SJCRH30 (cell line): ENCODE measurements at regions not wholly inside any gene's neighbourhood (a gene's known extent, or its start where the extent isn't known, plus 50 kb on each side); places are given as distances from the start of the nearest gene placed in this dataset.

Experiments
- DNase-seq, 2 experiments: peaks; one replicate each; pipeline ENCODE4 v3.0.0-alpha.2; 2015 to 2020
- H3K27ac ChIP-seq: fragments of 250-450 bp; sonication (Bioruptor Pico); 2 replicates; pipeline ENCODE4 v1.5.1; 2020; ENCODE audit warnings: mild to moderate bottlenecking, moderate library complexity
- H3K27me3 ChIP-seq: fragments of 250-450 bp; sonication (Bioruptor Pico); 2 replicates; pipeline ENCODE4 v1.5.1; 2020; ENCODE audit warnings: mild to moderate bottlenecking, moderate library complexity
- H3K36me3 ChIP-seq: fragments of 250-450 bp; sonication (Bioruptor Pico); 2 replicates; pipeline ENCODE4 v1.5.1; 2020; ENCODE audit warnings: mild to moderate bottlenecking, moderate library complexity
- H3K4me1 ChIP-seq: fragments of 250-450 bp; sonication (Bioruptor Pico); 2 replicates; pipeline ENCODE4 v1.5.1; 2020; ENCODE audit warnings: mild to moderate bottlenecking, moderate library complexity
- H3K4me3 ChIP-seq: fragments of 250-450 bp; sonication (Bioruptor Pico); 2 replicates; pipeline ENCODE4 v1.5.1; 2020; ENCODE audit warnings: mild to moderate bottlenecking, moderate library complexity
- H3K9me3 ChIP-seq: fragments of 250-450 bp; sonication (Bioruptor Pico); replicated peaks from 2 replicates; pipeline ENCODE4 v1.5.1; 2020; ENCODE audit warnings: mild to moderate bottlenecking, moderate library complexity

DNA sequence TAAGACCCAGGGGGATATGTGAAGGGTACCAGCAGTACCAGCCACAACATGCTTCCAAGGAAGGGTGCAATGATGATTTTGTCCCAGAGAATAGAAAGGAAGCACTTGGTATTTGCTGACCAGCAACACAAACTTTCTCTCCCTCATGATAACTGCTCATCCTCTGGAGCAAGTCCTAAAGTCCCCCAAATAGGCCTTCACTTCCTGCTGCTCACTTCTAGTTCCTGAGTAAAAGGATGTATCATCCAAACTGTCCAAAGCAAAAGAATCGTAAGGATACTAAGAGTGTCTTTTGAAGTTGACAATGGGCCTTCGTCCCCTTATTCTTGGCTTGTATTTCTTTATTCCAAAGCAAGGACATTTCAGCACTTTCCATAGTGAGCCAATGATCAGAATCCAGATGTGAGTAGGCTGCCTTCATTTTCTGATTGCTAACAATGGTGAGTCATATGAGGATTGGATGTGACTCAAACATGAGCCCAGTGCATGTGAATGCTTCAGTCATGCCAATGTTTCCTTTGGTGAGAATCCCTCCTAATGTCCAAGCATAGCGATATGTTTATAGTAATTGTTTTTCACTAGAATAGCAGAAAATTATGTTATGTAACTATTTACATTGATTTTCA is 243.4 kb upstream of the POU2AF2 start:
- Histone ChIP-seq H3K36me3 (no peaks in the 10 kb centered on the region), H3K27ac (no peak overlapping the region), H3K4me1 (no peaks in the 10 kb centered on the region), H3K4me3 (no peak overlapping the region), H3K27me3 (no peaks in the 10 kb centered on the region), H3K9me3 (no peaks in the 10 kb centered on the region)
- no peak for DNase-seq

DNA sequence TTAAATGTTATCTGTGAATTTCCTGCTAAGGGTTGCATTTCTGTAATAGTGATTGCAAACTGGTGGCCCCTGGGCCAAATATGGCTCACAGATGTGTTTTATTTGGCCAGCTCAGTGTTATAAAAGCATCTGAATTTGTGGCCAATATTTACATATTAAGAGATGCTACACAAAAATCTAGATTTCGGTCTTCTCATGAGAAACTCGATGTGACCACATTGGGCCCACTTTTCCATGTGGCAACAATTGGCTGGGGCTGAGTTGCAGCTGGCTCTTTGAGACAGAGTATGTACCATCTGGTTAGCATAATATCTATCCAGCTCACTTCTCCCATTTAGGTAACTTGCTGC is 244.5 kb upstream of the POU2AF2 start:
- DNase-seq = no peak

DNA sequence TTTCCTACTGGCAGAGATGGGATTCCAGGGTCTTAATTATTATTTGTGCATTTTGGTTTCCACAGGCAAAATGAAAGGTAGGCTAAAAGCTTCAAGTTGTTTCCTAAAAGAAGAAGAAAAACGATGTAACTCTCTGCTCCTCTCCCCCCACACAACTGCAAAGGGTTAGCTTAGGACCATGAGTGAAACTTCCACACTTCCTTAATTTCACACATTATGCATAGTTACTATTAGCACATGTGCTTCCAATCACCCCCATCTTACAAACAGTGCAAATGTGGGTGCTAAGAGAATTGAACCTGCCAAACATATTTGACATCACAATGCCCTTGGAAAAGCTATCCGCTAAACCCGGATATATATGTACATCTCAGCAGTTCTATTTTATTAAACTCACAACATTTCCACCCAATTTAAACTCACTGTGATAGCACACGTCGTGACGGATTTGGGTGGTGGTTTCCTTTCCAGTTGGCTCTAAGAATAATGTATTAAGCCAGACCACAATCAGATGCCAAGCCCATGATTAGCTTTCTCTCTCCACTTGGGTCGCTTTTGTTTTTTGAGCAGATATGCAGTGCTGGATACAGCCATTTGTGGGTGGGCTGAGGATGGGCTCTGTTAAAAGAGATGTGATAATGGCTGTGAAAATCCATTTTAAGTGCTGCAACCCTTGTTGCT is 245.0 kb upstream of the POU2AF2 start:
- DNase-seq = no peak
- H3K27ac ChIP-seq = no peak overlapping the region
- H3K9me3 ChIP-seq = no peaks in the 10 kb centered on the region
- no peaks in the 10 kb centered on the region for H3K27me3 ChIP-seq
- no peaks in the 10 kb centered on the region for H3K4me1 ChIP-seq
- H3K4me3 ChIP-seq = no peak overlapping the region
- no peaks in the 10 kb centered on the region for H3K36me3 ChIP-seq

More for the DNA sequence above, 244.5 kb upstream of the POU2AF2 start:
- Histone ChIP-seq H3K27me3 (no peaks in the 10 kb centered on the region), H3K27ac (no peak overlapping the region), H3K36me3 (no peaks in the 10 kb centered on the region), H3K4me1 (no peaks in the 10 kb centered on the region), H3K4me3 (no peak overlapping the region), H3K9me3 (no peaks in the 10 kb centered on the region)

DNA sequence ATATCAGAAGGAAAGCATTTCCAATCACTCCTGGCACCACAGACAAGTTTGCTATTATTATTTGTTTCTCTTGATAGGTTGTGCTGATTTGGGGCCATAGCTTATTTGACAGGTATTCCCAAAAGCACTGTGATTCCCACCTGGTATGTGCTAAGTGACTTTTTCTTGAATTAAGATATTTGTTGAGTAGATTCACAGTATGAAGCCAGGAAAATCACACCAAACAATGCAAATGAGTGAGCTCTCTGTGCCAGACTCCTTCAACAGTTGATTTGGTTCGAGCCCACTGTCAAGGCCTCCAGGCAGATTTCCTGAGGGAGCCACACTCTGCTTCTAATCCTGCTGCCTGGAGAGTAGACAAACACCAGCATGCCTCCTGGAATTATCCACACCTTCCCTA is 253.0 kb upstream of the POU2AF2 start:
- Histone ChIP-seq H3K27ac (no peak overlapping the region), H3K4me3 (no peak overlapping the region), H3K9me3 (no peaks in the 10 kb centered on the region), H3K36me3 (no peaks in the 10 kb centered on the region), H3K27me3 (no peaks in the 10 kb centered on the region), H3K4me1 (no peaks in the 10 kb centered on the region)
- no peak for DNase-seq

DNA sequence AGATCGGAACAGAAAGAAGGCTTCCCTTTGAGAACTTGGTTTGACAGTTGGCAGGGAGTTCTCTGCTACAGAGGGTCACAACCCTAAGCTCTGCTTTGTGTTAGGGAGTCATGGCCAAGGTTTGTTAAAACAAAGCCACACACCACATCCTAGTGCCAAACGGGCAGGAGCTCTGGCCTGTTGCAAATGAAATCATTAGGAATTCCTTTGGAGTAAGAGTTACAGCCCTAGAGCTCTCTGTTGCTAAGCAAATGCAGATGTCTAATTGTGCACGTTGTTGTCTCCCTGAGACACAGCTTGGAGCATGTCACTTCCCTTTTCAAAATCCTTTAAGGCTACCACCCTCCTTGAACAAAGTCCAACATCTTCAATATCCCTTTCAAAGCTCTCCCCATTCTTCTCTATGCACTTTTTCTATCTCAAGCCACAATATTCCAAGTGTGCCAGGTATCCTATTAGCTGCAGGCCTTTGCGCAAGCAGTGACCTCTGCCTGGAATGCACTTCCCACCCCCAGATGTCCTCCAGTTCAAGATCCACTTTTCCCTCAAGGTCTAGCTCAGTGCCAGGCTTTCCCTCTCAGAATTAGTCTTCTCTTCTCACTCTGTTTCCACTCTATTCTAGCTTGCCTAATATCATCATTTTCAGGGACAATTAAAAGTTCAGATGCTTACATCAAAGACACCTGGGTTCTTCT is 253.7 kb upstream of the POU2AF2 start:
- Histone ChIP-seq H3K9me3 (no peaks in the 10 kb centered on the region), H3K4me3 (no peak overlapping the region), H3K27ac (no peak overlapping the region), H3K36me3 (no peaks in the 10 kb centered on the region), H3K27me3 (no peaks in the 10 kb centered on the region), H3K4me1 (no peaks in the 10 kb centered on the region)
- DNase-seq = no peak

DNA sequence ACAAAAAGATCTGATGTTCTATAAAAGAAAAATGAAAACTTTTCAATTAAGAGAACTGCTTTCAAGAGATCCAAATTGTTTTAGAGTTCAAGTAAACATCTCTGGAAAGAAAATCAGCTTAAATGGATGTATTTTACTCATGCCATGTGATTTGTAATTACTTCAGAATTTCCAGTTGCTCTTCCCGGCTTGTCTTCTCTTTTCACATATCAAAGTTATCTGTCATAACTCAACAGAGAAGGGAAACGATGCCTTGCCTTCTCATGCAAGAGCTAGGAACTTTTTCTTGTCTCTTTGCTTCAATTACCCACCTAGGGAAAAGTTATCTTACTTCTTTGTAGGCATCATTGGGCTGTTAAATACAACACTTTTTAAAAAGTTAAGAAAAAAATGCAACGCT is 255.2 kb upstream of the POU2AF2 start:
- Histone ChIP-seq H3K4me3 (no peak overlapping the region), H3K27me3 (no peaks in the 10 kb centered on the region), H3K9me3 (no peaks in the 10 kb centered on the region), H3K27ac (no peak overlapping the region), H3K36me3 (no peaks in the 10 kb centered on the region), H3K4me1 (no peaks in the 10 kb centered on the region)
- DNase-seq = no peak

DNA sequence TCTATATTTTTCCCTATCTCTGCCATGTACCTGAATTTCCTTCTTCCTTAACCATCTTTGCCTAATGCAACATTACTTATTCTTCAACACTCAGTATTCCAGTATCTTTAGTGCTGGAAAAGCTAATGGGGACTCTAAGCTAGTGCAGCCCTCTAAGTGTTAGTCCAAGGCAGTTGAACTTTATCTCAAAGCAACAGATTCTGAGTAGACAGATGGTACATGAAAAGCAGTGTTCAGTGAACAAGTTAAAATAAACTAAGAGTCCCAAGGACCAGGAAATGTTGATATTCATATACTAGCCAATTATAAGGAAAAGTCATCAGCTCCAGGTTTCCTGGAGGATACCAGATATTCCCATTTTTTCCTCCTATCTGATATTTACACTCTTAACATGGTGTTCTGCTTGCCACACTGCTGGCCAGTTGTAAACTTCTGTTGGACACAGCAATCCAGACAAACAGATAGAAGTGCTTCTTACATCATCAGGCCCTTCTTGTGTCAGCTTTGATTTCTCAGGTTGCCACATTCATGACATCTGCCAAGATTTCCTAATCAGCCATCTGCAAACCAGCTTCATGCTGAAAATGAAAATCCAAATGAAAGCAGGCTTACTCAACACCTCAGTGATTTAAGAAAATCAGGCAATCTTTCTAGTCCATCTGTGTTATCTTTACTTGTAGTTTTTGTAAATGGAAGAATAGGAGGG is 255.9 kb upstream of the POU2AF2 start:
- no peaks in the 10 kb centered on the region for H3K36me3 ChIP-seq
- H3K27ac ChIP-seq = no peak overlapping the region
- no peak overlapping the region for H3K4me3 ChIP-seq
- no peak for DNase-seq
- no peaks in the 10 kb centered on the region for H3K4me1 ChIP-seq
- no peaks in the 10 kb centered on the region for H3K27me3 ChIP-seq
- H3K9me3 ChIP-seq = no peaks in the 10 kb centered on the region

DNA sequence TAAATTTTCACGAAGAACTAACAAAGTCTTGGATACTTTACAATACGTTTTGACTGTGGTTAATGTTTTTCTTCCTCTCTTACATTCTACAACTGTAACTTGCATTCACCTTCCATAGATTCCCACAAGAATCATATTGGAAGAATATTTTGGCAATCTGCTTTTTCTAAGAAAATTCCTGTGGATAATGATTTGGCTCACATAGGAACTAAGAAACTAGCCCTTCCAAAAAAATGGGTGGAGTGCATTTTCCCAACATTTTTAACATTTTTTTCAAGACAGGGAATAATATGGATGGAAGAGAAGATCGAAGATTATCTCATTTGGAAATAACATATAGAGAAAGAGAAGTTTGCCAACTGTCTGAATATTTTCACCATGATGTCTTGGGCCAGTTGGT is 256.9 kb upstream of the POU2AF2 start:
- H3K36me3 ChIP-seq = no peaks in the 10 kb centered on the region
- no peak overlapping the region for H3K4me3 ChIP-seq
- no peak for DNase-seq
- H3K27ac ChIP-seq = no peak overlapping the region
- H3K27me3 ChIP-seq = no peaks in the 10 kb centered on the region
- H3K9me3 ChIP-seq = no peaks in the 10 kb centered on the region
- H3K4me1 ChIP-seq = no peaks in the 10 kb centered on the region

DNA sequence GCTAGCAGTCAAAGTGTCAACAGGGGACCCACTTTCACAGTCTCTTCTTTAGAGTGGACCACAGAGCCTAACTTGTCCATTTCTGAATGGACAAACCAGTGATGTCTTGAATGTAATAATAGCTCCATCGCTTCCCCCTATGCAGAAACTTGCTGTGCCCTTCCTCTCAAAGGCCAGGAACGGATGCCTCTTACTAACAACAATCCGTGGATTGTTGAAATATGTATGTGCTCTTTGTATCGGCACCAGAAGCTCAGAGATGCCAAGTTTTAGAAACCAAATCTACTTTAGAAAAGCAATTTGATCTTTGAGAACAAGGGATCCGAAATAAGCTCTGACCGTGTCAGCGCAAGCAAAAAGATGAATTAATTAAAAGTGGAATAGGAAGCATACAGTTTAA is 259.5 kb upstream of the POU2AF2 start:
- Histone ChIP-seq H3K36me3 (no peaks in the 10 kb centered on the region), H3K4me3 (no peak overlapping the region), H3K27me3 (no peaks in the 10 kb centered on the region), H3K27ac (no peak overlapping the region), H3K4me1 (no peaks in the 10 kb centered on the region), H3K9me3 (no peaks in the 10 kb centered on the region)
- DNase-seq = no peak

DNA sequence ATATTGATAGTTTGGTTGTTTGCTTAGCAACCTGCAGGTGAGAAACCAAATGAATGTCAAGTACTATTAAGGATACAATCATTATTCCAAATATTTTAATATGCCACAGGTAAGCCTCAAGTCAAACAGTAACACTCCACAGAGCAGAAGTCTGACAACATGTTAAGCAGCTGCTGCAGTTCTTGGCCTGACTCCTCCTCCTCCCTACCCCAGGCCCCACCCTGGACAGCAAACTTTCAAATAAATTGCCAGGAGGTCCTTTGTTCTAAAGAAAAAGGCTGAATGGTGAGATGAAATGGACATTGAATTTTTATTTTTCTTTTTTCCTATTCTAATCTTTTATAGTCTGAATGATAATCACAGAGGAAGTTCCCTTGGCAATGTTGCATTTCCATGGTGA is 260.0 kb upstream of the POU2AF2 start:
- Histone ChIP-seq H3K27me3 (no peaks in the 10 kb centered on the region), H3K9me3 (no peaks in the 10 kb centered on the region), H3K4me1 (no peaks in the 10 kb centered on the region), H3K36me3 (no peaks in the 10 kb centered on the region), H3K4me3 (no peak overlapping the region), H3K27ac (no peak overlapping the region)
- no peak for DNase-seq

DNA sequence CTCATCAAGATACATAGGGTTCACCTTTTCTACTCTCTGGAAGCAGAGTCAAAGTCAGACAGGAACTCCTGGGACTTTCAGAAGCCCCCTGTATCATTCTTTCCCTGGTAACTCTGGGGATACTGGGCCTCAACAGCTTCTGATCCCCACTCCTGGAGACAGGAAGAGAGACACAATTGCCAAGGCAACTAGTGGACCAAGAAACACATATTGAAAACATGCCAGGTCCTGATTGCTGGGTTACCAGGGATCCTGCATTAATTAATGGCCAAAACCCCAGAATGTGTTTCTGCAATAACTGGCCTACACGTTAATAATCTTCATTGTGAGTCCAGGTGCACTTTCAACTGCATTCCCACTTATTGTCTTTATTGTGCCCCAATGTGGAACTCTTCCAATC is 260.8 kb upstream of the POU2AF2 start:
- DNase-seq = no peak
- Histone ChIP-seq H3K36me3 (no peaks in the 10 kb centered on the region), H3K27me3 (no peaks in the 10 kb centered on the region), H3K27ac (no peak overlapping the region), H3K9me3 (no peaks in the 10 kb centered on the region), H3K4me3 (no peak overlapping the region), H3K4me1 (no peaks in the 10 kb centered on the region)

DNA sequence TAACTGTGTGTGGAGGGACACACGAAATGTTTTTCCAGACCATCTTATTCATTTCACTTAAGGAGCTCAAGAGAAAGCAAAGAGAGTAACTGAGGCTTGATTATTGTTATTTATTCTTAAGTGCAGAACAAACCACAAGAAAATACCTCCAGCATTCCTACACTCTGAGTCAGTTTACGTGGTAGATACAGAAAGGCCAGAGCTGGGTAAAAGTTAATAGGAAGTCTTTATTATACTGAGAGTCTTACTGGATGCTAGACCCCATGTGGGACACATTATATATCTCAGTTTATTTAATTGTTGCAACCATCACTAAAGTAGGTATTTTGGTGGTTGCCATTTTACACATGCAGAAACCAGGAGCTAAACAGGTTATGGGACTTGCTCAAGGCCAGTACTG is 261.4 kb upstream of the POU2AF2 start:
- no peaks in the 10 kb centered on the region for H3K9me3 ChIP-seq
- no peaks in the 10 kb centered on the region for H3K36me3 ChIP-seq
- no peaks in the 10 kb centered on the region for H3K4me1 ChIP-seq
- H3K4me3 ChIP-seq = no peak overlapping the region
- no peak for DNase-seq
- H3K27ac ChIP-seq = no peak overlapping the region
- H3K27me3 ChIP-seq = no peaks in the 10 kb centered on the region

DNA sequence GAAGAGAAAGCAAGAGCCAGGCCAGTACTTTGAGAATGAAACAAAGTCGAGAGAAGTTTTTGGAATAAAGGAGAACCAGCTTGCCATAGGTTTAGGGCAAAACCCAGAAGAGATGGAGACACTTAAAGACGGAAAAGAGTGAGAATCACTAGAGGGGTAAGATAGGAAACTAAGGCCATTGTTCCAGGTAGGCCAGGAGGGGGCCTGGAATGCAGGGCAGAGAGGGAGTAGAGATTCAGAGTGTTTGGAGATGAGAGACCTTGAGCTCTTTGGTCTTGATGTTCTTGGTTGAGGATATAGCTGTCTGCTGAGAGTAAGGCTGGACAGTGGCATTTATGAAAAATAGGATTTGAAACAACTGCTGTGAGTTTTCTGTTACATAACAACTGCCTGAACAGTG is 263.3 kb upstream of the POU2AF2 start:
- Histone ChIP-seq H3K27me3 (no peaks in the 10 kb centered on the region), H3K27ac (no peak overlapping the region), H3K9me3 (no peaks in the 10 kb centered on the region), H3K36me3 (no peaks in the 10 kb centered on the region), H3K4me1 (no peaks in the 10 kb centered on the region), H3K4me3 (no peak overlapping the region)
- DNase-seq = no peak

DNA sequence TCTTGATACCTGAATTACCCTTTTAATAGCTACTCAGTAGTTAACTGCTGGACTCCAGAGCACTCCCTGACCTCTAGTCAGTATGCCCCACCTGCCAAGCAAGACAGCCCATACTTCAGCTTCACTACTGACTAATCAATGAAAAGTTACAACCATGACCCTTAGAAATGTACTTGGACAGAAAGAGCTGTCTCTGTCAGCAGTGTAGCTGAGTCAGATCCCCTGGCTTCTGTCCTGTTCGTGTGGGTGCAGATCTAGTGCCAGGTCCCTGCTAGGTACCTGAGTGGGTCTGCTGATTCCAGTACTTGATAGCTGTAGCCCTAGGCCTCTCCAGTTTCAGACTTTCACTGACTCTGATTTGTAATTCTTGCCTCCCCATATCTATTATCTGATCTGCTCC is 265.8 kb upstream of the POU2AF2 start:
- DNase-seq = no peak
- H3K9me3 ChIP-seq = no peaks in the 10 kb centered on the region

DNA sequence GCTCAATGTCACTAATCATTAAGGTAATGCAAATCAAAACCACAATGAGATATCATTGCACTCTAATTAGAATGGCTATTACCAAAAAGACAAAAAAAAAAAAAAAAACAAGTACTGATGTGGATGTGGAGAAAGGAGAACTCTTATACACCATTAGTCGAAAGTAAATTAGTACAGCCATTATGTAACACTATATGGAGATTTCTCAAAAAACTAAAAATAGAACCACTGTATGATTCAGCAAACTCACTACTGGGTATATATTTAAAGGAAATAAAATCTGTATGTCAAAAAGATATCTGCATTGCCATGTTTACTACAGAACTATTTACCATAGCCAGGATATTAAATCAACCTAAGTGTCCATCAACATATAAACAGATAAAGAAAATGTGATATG is 265.4 kb upstream of the ARHGAP20 start:
- no peak overlapping the region for H3K4me3 ChIP-seq
- no peak for DNase-seq
- H3K4me1 ChIP-seq = no peaks in the 10 kb centered on the region

More for the DNA sequence above, 265.8 kb upstream of the POU2AF2 start:
- no peak overlapping the region for H3K27ac ChIP-seq
- no peaks in the 10 kb centered on the region for H3K27me3 ChIP-seq
- H3K4me1 ChIP-seq = no peaks in the 10 kb centered on the region
- no peaks in the 10 kb centered on the region for H3K36me3 ChIP-seq
- H3K4me3 ChIP-seq = no peak overlapping the region

More for the DNA sequence above, 265.4 kb upstream of the ARHGAP20 start:
- Histone ChIP-seq H3K27me3 (no peaks in the 10 kb centered on the region), H3K9me3 (no peaks in the 10 kb centered on the region), H3K27ac (no peak overlapping the region), H3K36me3 (no peaks in the 10 kb centered on the region)
